A673 (cell line): ENCODE measurements at regions not wholly inside any gene's neighbourhood (a gene's known extent, or its start where the extent isn't known, plus 50 kb on each side); places are given as distances from the start of the nearest gene placed in this dataset.

Experiments
- BruUV-seq: library from RNA; stranded (reverse); fragments of 400-500 nt; replicated peaks from 2 replicates; lab custom pipeline; 2021; lab: Mats Ljungman, UMichigan
- CTCF ChIA-PET: fragments of 300-600 bp; sonication (Branson Sonifier 250); formaldehyde crosslinking; loops from one replicate; lab custom pipeline; 2022; ENCODE audit warnings: antibody characterized with exemption; lab: Charles Lee
- POLR2A ChIA-PET: fragments of 300-600 bp; sonication (Branson Sonifier 250); formaldehyde crosslinking; loops from one replicate; lab custom pipeline; 2022; ENCODE audit warnings: antibody characterized with exemption; ENCODE audit not compliant: low non-redundant PET; lab: Charles Lee
- DNase-seq: peaks from one replicate; pipeline ENCODE4 v3.0.0-alpha.2; 2015; ENCODE audit warnings: low spot score
- H3K27ac ChIP-seq: fragments of 200-600 bp; sonication (generic); 2 replicates; pipeline ENCODE4 v1.5.1; 2016; ENCODE audit warnings: mixed run types, low read depth, mild to moderate bottlenecking, mixed read lengths, antibody characterized with exemption, low read length; ENCODE audit not compliant: poor library complexity, severe bottlenecking
- H3K27me3 ChIP-seq: fragments of 200-600 bp; sonication (generic); replicated peaks from 2 replicates; pipeline ENCODE4 v1.6.1; 2017; ENCODE audit warnings: mixed run types, low read depth, mild to moderate bottlenecking, mixed read lengths, antibody characterized with exemption, low read length; ENCODE audit not compliant: insufficient read depth, poor library complexity
- H3K36me3 ChIP-seq: fragments of 200-600 bp; sonication (generic); 2 replicates; pipeline ENCODE4 v1.6.1; 2016; ENCODE audit warnings: mixed run types, mild to moderate bottlenecking, mixed read lengths, antibody characterized with exemption, low read length; ENCODE audit not compliant: insufficient read depth, poor library complexity, severe bottlenecking
- H3K4me1 ChIP-seq: fragments of 200-600 bp; sonication (generic); 2 replicates; pipeline ENCODE4 v1.6.1; 2017; ENCODE audit warnings: mixed run types, mild to moderate bottlenecking, mixed read lengths, antibody characterized with exemption, low read length; ENCODE audit not compliant: insufficient read depth, poor library complexity, severe bottlenecking
- H3K4me3 ChIP-seq: fragments of 200-600 bp; sonication (generic); 2 replicates; pipeline ENCODE4 v1.5.1; 2016; ENCODE audit warnings: low read depth, mixed run types, mild to moderate bottlenecking, mixed read lengths, low read length; ENCODE audit not compliant: poor library complexity, severe bottlenecking
- H3K9me3 ChIP-seq: fragments of 200-600 bp; sonication (generic); 2 replicates; pipeline ENCODE4 v1.6.1; 2016; ENCODE audit warnings: mixed run types, low read depth, mild to moderate bottlenecking, mixed read lengths, antibody characterized with exemption, low read length; ENCODE audit not compliant: poor library complexity, severe bottlenecking
- CTCF ChIP-seq: fragments of 300-800, 200-600 bp; sonication (generic); conservative IDR thresholded peaks from 2 replicates; pipeline ENCODE4 v1.5.1; 2017; ENCODE audit warnings: low read depth, mild to moderate bottlenecking, antibody characterized with exemption, low read length, moderate library complexity, mixed read lengths
- EZH2 ChIP-seq: fragments of 200-600 bp; sonication (generic); IDR thresholded peaks from 2 replicates; pipeline ENCODE4 v1.6.1; 2017; ENCODE audit warnings: borderline replicate concordance, low read depth, mild to moderate bottlenecking, mixed read lengths, antibody characterized with exemption, low read length; ENCODE audit not compliant: poor library complexity, severe bottlenecking
- intact Hi-C: fragments of 100-400 bp; cut with micrococcal nuclease; formaldehyde crosslinking; loops from one replicate; pipeline ENCODE4 v1.10.0; 2022; ENCODE audit not compliant: unreplicated experiment

GRCh38 chr3:6679510-6679909 lies 181.4 kb upstream of the GRM7 start:
- H3K4me3 ChIP-seq = no peak overlapping the region
- no TSS peak for BruUV-seq
- no peaks in the 10 kb centered on the region for H3K27me3 ChIP-seq
- H3K9me3 ChIP-seq = no peaks in the 10 kb centered on the region
- intact Hi-C loops = no loop called here
- no peaks in the 10 kb centered on the region for H3K36me3 ChIP-seq
- no peaks in the 10 kb centered on the region for H3K4me1 ChIP-seq
- TF ChIP-seq CTCF (no peak), EZH2 (no peak)
- ChIA-PET POLR2A (no interaction called here), CTCF (no interaction called here)
- no peak overlapping the region for H3K27ac ChIP-seq
- no peak for DNase-seq

- Histone ChIP-seq H3K4me1 (no peaks in the 10 kb centered on the region), H3K27ac (no peak overlapping the region), H3K9me3 (no peaks in the 10 kb centered on the region), H3K27me3 (no peaks in the 10 kb centered on the region), H3K4me3 (no peak overlapping the region), H3K36me3 (no peaks in the 10 kb centered on the region)
- TF ChIP-seq CTCF (no peak), EZH2 (no peak)
- intact Hi-C loops = no loop called here
- DNase-seq = no peak
- ChIA-PET CTCF (no interaction called here), POLR2A (no interaction called here)
- BruUV-seq = no TSS peak
Measured at GRCh38 chr3:6680119-6680806, 180.7 kb upstream of the GRM7 start.

GRCh38 chr3:6697285-6697684 lies 163.6 kb upstream of the GRM7 start:
- H3K36me3 ChIP-seq = no peaks in the 10 kb centered on the region
- BruUV-seq = no TSS peak
- CTCF ChIA-PET = no interaction called here
- no peaks in the 10 kb centered on the region for H3K27me3 ChIP-seq
- no peaks in the 10 kb centered on the region for H3K9me3 ChIP-seq
- no peak for DNase-seq
- intact Hi-C loops = no loop called here
- no peaks in the 10 kb centered on the region for H3K4me1 ChIP-seq
- H3K4me3 ChIP-seq = no peak overlapping the region
- H3K27ac ChIP-seq = no peak overlapping the region
- POLR2A ChIA-PET = no interaction called here
- TF ChIP-seq EZH2 (no peak), CTCF (no peak)
